Coronary artery (tissue), 2 donors: ENCODE measurements at regions not wholly inside any gene's neighbourhood (a gene's known extent, or its start where the extent isn't known, plus 50 kb on each side); places are given as distances from the start of the nearest gene placed in this dataset.

Source experiments
- DNase-seq: peaks from one replicate; pipeline ENCODE4 v3.0.0-alpha.2; 2017; ENCODE audit warnings: low spot score
- H3K27ac ChIP-seq, 2 donors: fragments of 200-600 bp; sonication (generic); one replicate each; pipeline ENCODE4 v1.5.1; 2016 to 2019
- H3K4me3 ChIP-seq: fragments of 200-600 bp; sonication (generic); 2 replicates; pipeline ENCODE4 v1.5.1; 2016; ENCODE audit warnings: mild to moderate bottlenecking, moderate library complexity
- TF ChIP-seq, protein P1 (sequence below): fragments of 200-600 bp; sonication (generic); IDR thresholded peaks from one replicate; pipeline ENCODE4 v1.5.1; 2019; ENCODE audit warnings: antibody characterized with exemption

- DNase-seq, result no peak
- Histone ChIP-seq H3K27ac (no peak overlapping the region), H3K4me3 (no peak overlapping the region)
- TF ChIP-seq, protein P1, sequence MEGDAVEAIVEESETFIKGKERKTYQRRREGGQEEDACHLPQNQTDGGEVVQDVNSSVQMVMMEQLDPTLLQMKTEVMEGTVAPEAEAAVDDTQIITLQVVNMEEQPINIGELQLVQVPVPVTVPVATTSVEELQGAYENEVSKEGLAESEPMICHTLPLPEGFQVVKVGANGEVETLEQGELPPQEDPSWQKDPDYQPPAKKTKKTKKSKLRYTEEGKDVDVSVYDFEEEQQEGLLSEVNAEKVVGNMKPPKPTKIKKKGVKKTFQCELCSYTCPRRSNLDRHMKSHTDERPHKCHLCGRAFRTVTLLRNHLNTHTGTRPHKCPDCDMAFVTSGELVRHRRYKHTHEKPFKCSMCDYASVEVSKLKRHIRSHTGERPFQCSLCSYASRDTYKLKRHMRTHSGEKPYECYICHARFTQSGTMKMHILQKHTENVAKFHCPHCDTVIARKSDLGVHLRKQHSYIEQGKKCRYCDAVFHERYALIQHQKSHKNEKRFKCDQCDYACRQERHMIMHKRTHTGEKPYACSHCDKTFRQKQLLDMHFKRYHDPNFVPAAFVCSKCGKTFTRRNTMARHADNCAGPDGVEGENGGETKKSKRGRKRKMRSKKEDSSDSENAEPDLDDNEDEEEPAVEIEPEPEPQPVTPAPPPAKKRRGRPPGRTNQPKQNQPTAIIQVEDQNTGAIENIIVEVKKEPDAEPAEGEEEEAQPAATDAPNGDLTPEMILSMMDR, result no peak
These were observed 275.6 kb downstream of the CCSER2 start for GRCh38 chr10:84603971-84604370.

- Histone ChIP-seq H3K4me3 (no peak overlapping the region), H3K27ac (no peak overlapping the region)
- DNase-seq, result no peak
- TF ChIP-seq, protein P1, result no peak
These were observed 277.4 kb downstream of the CCSER2 start for GRCh38 chr10:84605802-84606201.

- DNase-seq, result no peak
- Histone ChIP-seq H3K4me3 (no peak overlapping the region), H3K27ac (no peak overlapping the region)
- TF ChIP-seq, protein P1, result no peak
These were observed 278.0 kb downstream of the CCSER2 start for GRCh38 chr10:84606428-84606827.

DNA sequence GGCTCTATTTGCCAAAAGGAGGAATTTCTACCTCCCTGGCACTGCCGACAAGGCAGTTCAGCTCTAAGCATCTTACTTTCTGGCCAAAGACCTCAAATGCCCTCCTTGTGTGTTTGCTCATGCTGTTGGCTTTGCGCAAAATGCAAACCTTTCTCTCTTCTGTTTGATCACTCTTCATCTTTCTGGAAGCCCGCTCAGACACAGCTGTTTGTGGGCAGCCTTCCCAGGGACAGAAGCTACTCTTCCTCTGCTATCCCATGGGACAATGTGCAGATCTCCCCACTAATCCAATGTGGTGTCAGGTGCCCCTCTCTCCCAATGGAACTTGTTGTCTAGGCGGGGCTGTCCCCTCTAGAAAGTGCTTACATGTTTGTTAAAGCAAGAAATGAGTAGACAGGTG lies 278.7 kb downstream of the CCSER2 start:
- no peak overlapping the region for H3K4me3 ChIP-seq
- no peak for DNase-seq
- H3K27ac ChIP-seq, result no peak overlapping the region
- TF ChIP-seq, protein P1, result no peak

DNA sequence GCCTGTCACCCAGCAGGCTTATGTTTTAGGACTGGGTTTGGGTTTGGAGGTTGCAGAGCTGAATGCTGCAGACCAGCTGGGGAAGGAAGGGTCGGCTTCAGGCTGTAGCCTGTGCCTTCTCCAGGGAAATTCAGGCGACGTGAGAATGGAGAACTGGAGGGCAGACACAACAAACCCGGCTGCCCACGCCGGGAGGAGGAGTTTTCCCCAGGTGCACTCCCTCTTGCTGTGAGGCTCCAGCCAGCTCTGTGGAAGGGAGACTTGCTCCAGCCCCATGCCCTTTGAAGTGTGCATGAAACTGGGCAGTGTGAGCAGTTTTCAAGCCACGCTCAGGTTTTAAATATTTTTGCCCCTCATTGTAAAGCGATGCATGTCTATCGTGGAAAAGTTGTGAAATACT lies 279.1 kb downstream of the CCSER2 start:
- Histone ChIP-seq H3K27ac (no peak overlapping the region), H3K4me3 (no peak overlapping the region)
- no peak for DNase-seq
- TF ChIP-seq, protein P1, result no peak

GRCh38 chr10:84608126-84608525 lies 279.7 kb downstream of the CCSER2 start:
- no peak for DNase-seq
- H3K27ac ChIP-seq, result no peak overlapping the region
- TF ChIP-seq, protein P1, result no peak
- no peak overlapping the region for H3K4me3 ChIP-seq

- Histone ChIP-seq H3K27ac (no peak overlapping the region), H3K4me3 (no peak overlapping the region)
- TF ChIP-seq, protein P1, result no peak
- DNase-seq, result no peak
These were observed 285.1 kb downstream of the CCSER2 start for GRCh38 chr10:84613336-84614021.
